ENCODE measurements at regions not wholly inside any gene's neighbourhood (a gene's known extent, or its start where the extent isn't known, plus 50 kb on each side); places are given as distances from the start of the nearest gene placed in this dataset.

DNA sequence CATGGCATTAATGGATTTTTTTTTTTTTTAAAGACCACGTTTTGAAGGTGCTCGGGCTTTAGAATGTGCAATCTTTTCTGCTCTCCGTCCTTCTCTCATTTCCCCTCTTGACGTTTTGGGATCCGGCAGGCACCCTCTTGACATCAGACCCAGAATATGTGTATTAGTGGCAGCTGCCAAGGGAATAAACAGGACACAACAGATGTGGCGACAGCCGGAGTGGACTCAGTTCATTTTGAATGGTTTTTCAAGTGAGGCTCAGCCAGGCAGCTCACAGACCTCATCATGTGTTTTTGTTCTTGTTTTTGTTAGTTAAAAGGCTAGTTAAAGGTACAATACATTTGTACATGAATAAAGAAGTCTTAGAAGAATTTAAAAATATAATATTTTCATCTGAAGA, 365.0 kb upstream of the SEMA6A start:
- TF ChIP-seq CTCF (IDR thresholded peaks at IDR 0.05) (no peak), POLR2A (IDR thresholded peaks at IDR 0.05) (no peak)

Measured in thyroid gland (tissue), 4 donors.